Dedifferentiated amniotic fluid mesenchymal stem cell (primary cell): ENCODE measurements at regions not wholly inside any gene's neighbourhood (a gene's known extent, or its start where the extent isn't known, plus 50 kb on each side); places are given as distances from the start of the nearest gene placed in this dataset.

Experiments
- DNase-seq: peaks from one replicate; pipeline ENCODE4 v3.0.0-alpha.2; 2016; ENCODE audit errors: extremely low spot score

DNA sequence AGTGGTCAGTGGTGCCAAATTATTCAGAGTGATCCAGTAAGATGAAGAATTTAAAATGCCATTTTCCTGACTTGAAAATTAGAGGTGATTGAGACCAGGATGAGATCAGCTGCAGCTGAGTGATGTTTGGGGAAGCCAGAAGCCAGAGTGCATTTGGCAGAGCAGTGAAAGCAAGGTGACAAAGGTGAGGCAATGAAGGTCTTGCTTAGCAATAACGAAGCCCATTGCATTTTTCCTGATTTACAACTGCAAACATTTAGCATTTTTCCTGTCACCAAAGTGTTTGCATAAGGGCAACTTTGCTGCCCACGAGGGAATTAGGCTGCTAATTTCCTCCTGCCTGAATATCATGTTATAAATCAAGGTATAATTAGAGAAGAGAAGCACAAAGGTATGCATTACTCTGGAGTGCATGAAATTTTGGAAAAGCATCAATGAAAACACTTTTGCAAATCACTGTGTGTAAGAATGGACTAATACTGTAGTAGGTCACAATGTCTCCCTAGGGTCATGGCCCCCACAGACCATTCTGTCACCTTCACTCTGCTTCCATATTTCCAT lies 188.2 kb upstream of the LYPLAL1 start:
- no peak for DNase-seq

DNA sequence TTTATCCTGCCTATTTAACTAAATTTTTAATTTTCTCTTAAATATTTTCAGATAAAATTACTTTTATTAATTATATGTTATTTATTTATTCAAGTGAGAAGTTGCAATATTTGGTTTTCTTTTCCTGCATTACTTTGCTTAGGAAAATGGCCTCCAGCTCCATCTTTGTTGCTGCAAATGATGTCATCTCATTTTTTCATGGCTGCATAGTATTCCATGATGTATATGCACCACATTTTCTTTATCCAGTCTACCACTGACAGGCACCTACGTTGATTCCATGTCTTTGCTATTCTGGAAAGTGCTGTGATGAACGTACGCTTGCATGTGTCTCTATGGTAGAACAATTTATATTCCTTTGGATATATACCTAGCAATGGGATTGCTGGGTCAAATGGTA lies 186.9 kb upstream of the LYPLAL1 start:
- DNase-seq = no peak

DNA sequence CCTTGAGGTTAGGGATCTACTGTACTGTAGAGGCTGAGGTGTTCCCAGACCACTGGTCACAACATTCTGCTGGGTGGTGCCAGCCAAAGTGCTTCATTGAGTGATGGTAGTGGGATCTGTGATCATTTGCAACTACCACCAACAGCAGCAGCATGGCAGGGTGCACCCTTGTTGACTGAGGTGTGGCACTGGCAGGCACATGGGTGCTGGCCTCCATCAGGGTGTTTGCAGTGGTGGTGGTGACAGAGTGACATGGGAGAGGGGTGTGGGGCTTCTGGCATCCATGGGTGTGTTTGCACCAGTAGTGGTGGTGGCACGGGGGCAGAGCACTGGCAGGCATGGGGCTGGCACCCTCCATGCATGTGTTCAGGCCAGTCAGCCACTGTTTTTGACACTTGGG lies 183.7 kb upstream of the LYPLAL1 start:
- DNase-seq = no peak

DNA sequence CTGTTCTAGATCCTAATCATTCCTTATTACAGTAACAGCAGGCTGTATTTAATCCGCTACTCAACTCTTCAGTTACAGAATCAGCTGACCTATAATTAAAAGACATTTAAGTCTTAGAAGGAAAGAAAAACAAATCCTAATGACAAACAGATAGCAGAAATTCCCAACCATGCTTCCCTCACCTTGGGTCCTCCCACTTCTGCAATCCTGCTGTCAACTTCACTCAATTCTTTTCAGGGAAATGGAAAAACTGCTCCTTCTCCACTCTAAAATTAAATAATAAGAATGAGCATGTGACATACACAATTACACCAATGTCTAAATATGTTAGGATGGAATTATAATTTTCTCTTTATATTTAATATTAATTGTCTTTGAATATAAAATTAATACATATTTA lies 182.6 kb upstream of the LYPLAL1 start:
- DNase-seq = peak; percentile 46

DNA sequence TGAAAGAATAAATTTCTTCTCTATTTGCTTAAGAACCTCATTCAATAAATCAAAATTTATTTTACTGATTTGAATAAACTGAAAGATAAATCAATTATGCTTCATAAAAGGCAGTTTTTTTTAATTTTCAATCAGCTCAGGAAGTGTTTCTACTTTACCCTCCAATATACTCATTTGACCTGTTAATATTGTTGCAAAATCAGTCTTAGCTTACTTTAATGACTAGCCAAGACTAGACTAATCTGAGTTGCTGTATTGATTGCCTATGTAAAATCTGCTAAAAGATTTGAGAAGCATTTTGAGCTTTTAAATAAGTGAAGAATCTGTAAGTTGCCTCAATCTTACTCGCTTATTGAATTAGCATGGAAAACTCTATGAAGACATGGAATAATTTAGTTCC lies 179.1 kb upstream of the LYPLAL1 start:
- DNase-seq = no peak

DNA sequence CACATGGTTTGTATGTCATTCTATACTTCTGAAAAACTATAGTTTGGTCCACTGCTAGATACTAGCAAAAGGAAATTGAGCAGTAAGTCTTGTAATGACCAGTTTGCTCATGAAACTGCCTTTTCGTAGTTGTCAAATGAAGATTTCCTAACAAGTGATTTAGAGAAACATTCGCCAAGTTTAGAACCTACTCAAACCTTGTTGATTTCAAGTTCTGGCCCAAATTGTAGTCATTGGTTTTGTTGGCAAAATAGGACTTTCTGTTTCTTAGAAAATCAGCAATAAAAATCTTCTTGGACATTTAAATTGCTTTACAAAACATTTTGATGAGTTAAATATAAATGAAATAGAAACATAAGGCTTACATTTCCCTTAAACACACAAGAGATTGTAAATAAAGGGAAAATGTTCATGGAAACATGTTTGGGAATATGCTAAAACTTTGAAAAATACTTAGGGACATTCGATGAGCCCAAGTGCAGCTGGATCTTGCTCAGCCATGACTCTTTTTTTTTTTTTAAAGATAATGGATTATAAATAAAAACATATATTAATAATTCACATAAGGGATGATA lies 178.5 kb upstream of the LYPLAL1 start:
- no peak for DNase-seq

DNA sequence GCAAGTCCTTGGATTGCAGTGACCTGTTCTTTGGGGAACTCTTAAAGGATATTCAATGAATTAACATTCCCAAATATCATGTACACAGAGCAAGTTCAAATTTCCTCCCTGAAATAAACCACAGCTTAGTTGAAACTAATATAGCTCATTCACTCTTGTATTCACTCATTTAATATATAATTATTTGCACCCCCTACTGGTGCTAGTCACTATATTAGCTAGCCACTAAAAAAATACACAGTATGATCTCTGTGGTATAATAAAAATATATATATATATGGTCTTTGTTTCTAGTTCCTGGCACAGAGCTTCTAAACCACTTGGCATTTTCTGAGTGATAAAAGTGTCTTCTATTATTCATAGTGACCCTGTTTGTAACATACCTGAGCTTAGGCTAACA lies 177.3 kb upstream of the LYPLAL1 start:
- DNase-seq = no peak

DNA sequence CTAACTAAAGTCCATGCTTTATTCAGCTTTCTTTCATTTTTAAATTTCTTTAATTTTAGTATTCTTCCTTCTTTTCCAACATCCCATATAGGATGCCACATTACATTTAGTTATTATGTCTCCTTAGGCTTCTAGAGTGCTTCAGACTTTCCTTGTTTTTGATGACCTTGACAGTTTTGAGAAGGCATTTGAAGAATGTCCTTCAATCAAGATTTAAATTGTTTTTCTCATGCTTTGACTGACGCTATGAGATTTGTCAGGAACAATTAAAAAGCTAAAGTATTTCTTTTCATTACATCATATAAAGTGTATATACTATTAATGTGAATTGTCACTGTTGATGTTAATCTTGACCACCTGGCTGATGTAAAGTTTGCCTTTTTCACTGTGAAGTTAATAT lies 173.7 kb upstream of the LYPLAL1 start:
- DNase-seq = no peak

DNA sequence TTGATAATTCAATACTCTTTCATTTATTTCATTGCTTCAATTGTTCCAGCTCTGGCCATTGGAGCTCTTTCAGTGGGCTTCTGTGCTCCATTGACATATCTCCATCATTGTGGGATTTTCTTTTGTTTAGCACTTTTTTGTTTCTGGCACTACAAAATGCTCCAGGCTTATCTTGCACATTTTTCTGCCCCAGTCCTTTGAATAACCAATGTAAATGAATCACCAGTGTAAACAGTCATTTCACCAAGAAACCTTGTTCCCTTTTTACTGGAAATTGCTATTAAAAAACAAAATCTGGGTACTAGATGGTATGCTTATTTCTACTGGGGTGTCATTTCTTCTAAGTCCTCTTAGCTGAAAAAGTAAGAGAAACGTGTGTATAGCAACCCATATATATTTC lies 173.0 kb upstream of the LYPLAL1 start:
- DNase-seq = no peak

DNA sequence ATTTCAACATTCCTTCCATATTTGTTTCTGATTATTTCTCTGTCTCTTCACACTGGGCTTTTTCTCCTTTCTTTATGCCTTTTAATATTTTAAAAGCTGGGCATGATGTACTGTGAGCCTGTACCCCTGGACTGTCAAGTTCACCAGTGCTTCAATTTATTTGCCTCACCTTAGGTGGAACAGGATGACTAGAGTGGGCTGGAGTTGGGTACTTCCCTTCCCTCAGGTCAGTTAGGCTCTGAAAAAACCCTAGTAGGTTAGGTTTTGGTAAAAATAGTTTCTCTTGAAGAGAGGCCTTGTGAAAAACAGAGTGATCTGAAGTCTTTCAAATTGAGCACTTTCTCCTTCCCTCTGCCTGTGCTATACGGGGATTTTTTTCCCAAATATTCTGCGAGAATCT lies 163.0 kb upstream of the LYPLAL1 start:
- no peak for DNase-seq

DNA sequence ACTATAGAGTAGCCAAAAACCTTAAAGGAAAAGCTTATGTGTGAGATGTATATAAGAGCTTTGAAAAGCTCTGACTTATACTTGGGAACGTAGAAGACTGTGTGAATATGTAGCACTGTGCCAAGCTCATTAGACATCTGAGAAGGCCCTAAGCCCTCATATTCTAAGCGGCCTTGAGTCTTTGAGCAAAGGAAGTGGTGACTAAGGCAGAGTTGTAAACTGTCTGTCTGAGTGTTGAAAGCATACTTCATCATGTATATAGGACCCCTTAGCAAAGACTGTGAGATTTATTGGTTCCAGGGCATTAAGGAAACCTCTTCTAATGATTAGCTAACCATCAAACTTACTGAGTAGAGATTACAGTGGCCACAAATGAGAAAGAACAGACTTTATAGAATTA lies 153.3 kb upstream of the LYPLAL1 start:
- no peak for DNase-seq

DNA sequence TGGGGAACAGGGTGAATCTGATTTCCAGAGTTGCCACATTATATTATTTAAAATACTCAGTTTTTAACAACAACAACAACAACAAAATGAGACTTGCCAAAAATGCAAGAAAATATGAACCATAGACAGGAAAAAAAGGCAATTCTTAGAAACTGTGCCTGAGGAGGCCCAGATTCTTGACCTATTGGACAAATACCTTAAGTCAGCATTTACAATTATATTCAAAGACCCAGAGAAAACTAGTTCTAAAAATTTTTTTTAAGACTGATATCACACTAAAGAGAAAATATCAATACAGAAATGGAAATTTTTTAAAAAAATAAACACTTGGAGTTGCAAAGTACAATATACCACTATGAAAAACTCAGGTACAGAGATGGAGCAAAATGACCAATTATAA lies 152.8 kb upstream of the LYPLAL1 start:
- no peak for DNase-seq

DNA sequence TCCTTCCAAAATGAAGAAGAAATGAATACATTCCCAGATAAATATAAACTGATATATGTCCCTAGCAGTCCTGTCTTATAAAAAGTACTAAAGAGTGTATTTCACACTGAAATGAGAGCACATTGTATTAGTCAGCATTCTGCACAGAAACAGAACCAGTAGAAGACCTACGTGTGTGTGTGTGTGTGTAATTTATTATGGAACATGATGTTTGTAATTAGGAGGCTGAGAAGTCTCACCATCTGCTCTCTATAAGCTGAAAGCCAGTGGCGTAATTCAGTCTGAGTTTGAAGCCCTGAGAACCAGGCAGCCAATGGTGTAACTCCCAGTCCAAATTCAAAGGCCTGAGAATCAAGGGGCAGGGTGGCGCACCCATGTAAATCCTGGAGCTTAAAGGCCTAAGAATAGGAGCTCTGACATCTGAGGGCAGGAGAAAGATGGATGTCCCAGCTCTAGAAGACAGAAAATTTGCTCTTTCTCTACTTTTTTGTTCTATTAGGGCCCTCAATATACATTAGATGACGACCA lies 146.5 kb upstream of the LYPLAL1 start:
- no peak for DNase-seq

DNA sequence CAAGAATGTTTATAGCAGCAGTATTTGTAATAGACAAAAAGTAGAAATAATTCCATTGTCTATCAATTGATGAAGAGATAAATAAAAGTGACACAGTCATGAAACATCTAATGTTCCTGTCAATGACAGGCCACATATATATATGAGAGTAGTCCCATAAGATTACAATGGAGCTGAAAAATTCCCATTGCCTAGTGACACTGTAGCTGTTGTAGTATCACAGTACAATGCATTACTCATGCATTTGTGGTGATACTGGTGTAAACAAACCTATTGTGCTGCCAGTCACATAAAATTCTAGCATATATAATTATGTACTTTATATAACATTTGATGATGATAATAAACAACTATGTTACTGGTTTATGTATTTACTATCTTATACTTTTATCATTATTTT lies 141.9 kb upstream of the LYPLAL1 start:
- DNase-seq = no peak

DNA sequence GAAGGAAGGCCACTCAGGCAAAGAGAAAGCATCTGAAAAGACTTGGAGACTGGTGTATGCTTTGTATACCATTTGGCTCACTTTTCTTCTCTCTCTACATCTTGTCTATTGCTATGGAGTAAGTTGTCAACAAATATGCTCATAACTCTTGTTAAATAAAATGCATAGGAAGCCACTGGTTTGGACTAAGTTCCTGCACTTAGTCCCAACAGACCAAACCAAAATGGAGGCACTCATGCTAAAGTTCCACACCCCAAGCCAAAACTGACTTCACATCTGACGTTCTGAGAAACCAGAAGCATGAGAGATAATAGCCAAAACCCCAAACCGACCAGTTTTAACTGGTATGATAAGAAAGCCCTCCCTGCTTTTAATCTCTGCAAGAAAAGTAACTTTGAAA lies 135.3 kb upstream of the LYPLAL1 start:
- no peak for DNase-seq

DNA sequence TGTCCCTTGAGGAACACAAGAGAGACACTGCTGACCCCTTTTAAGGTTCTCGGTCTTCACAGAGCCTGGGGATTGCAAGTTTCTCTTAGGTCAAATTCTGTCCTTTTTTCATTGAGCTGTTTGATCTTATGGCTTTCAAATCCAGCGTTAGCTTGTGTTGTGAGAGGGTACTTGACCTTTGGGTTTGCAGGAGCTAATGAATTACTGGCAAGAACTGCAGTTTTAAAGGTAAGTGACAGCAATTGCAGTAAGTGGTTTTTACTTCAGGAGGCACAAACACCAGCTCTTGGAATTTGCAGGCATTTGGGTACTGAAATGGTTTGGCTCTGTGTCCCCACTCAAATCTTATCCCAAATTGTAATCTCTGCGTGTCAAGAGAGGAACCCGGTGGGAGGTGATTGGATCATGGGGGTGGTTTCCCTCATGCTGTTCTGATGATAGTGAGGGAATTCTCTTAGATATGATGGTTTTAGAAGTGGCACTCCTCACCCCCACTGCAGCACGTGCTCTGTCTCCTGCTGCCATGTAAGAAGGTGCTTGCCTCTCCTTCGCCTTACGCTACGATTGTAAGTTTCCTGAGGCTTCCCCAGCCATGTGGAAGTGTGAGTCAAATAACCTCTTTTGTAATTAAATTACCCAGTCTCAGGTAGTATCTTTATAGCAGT lies 134.5 kb upstream of the LYPLAL1 start:
- DNase-seq = no peak

DNA sequence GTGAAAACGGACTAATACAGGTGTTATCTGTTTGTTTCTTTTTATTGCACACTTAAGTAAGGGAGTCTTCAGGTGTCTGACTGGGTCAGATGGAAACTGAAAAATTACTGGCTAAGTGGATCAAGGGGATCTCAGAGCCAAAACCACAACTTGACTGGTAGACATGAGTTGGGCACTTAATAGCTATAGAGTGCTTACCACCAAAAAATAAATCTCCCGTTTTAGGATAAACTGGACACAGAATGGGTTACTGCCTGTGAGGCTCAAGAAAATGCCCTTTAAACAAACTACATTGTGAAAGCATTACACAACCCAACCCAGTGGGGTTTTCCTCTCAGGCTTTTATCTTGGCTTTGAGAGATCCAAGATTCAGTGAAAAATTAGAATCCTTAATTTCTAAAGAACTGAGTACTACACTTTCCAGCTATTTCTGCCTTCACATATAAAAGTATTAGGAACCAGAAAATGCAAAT lies 134.0 kb upstream of the LYPLAL1 start:
- DNase-seq = no peak

DNA sequence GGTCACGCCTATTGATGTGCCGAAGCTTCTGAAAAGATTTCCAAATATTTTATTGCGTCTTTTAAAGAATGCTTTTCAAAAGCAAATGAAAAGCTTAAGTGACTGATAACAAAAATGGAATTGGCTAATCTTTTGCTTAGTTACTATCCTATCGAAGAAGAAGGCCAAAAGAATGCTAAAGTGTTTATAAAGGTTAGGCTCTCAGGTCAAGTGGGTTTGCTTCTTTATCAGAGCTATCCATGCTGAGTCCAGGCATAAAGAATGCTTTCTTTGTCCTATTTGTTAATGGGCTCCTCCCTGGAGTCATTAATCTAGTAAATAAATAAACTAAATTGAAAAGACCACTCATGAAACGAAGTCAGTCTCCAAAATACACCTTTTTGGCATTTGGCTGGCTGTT lies 133.4 kb upstream of the LYPLAL1 start:
- DNase-seq = no peak

DNA sequence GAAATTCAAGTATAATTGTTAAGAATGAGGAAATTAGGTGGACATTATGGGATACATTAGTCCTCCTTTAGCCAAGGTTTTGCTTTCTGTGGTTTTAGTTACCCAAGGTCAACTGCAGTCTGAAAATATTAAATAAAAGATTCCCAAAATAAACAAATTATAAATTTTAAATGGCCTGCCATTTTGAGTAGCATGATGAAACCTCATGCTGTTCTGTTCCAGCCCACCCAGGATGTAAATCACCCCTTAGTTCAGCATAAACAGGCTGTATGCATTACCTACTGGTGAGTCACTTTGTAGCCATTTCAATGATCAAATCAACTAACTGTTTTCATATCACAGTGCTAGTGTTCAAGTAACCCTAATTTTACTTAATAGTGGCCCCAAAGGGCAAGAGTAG lies 132.5 kb upstream of the LYPLAL1 start:
- no peak for DNase-seq

DNA sequence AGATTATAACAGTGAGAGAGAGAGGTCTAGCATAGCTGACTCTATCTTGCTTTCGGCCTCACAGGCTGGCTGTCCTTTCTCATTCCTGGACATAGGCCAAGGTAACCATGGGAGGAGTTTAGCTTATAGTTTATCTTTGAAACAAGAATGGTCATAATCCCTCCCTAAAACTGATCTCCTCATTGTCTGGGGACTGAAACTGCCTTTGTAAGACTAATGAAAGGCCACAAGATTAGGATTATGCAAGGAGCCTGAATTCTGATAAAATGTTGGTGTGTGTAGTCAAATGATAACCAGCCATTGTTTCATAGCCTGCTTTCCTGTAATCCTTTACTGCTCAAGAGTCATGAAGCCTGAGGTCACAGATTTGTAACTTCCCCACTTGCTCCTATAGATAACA lies 131.9 kb upstream of the LYPLAL1 start:
- no peak for DNase-seq

DNA sequence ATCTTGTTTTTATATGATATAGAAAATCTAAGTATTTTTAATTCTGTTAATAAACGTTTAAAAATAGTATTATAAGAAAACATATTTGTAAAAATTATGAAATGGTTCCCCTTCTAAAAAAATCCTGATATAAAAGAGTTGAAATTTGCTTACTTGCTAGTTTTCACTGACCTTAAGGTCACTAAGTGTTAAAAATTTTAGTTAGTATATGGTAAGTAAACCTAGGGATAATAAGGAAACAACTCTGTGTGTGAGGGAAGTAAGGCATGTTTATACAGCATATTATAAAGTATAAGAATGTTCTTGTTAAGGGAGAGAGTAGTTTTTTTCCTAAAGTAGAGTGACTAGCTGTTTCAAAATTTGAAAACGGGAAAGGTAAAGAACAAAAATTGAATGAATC lies 130.9 kb upstream of the LYPLAL1 start:
- no peak for DNase-seq

DNA sequence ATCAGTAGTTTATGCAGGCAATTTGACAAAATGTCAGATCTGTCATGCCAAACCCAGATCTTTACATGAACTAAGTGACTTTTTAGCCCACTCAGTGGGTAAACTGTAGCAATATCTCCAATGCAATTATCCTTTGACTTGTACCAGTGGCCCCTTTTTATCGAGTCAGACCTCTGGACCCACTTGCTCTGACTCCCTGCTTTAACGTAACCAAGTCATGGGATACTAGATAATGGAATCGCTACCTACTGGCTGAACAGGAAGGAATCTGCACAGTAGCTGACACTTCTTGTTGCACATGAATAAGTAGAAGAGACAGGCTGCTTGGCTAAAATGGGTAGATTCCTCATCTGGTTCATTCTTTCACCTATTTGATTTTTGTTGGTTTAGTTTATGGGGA lies 128.4 kb upstream of the LYPLAL1 start:
- DNase-seq = no peak

DNA sequence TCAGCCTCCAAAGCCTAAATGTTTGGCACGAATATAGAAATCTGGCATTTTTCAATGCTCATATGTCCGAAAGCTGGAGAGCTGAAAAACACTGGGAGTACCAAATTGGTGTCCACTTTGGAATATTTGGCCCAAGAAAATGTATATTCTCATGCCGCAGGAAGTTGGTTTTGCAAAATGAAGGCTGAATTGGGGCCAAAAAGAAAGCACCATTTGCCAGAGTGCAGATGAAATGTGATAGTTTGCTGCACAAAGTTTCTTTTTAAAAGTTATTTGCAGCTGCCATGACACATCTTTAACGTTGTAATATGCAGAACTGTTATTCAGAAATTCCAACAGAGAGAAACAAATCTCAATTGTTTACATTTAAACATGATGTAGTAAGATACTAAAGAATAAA lies 124.2 kb upstream of the LYPLAL1 start:
- DNase-seq = no peak
